B cell (primary cell): ENCODE measurements at regions not wholly inside any gene's neighbourhood (a gene's known extent, or its start where the extent isn't known, plus 50 kb on each side); places are given as distances from the start of the nearest gene placed in this dataset.

Source experiments
- CTCF ChIP-seq: fragments of 200-600 bp; IDR thresholded peaks from one replicate; pipeline ENCODE4 v1.8.0; 2022; ENCODE audit warnings: antibody characterized with exemption, mild to moderate bottlenecking
- EZH2 ChIP-seq: IDR thresholded peaks from 2 replicates; pipeline ENCODE4 v1.6.1; 2012; ENCODE audit warnings: borderline replicate concordance, low read depth, mild to moderate bottlenecking, moderate library complexity, low read length; ENCODE audit not compliant: insufficient read depth, poor library complexity, severe bottlenecking

GRCh38 chr11:69377953-69378302 is 84.0 kb downstream of the MYEOV start:
- TF ChIP-seq CTCF (no peak), EZH2 (no peak)
